ENCODE measurements at regions not wholly inside any gene's neighbourhood (a gene's known extent, or its start where the extent isn't known, plus 50 kb on each side); places are given as distances from the start of the nearest gene placed in this dataset.

DNA sequence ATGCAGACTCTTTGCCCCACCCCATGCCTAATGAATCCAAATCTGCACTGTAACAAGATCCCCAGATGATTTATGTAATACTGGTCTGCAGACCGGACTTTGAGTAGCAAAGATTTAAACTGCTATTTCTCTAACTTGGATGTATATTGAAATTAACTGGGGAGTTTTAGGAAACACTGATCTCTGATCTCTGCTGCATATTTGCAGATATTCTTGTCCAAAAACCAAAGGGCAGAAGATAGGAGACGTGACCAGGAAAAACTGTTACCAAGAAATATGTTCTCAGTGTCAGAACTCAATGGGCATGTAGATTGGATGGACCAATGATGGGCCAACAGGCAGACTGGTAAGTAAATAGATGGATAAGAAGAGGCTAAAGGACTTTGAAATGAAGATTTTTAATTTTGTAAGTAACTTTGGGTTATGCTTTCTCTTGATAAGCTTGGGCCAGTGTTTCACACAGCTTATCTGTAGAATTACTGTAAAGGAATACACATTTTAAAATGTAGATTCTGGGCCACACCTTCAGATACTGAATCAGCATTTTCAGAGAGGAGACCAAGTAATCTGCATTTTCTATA, 64.5 kb upstream of the TP63 start:
- TF ChIP-seq, protein P1, sequence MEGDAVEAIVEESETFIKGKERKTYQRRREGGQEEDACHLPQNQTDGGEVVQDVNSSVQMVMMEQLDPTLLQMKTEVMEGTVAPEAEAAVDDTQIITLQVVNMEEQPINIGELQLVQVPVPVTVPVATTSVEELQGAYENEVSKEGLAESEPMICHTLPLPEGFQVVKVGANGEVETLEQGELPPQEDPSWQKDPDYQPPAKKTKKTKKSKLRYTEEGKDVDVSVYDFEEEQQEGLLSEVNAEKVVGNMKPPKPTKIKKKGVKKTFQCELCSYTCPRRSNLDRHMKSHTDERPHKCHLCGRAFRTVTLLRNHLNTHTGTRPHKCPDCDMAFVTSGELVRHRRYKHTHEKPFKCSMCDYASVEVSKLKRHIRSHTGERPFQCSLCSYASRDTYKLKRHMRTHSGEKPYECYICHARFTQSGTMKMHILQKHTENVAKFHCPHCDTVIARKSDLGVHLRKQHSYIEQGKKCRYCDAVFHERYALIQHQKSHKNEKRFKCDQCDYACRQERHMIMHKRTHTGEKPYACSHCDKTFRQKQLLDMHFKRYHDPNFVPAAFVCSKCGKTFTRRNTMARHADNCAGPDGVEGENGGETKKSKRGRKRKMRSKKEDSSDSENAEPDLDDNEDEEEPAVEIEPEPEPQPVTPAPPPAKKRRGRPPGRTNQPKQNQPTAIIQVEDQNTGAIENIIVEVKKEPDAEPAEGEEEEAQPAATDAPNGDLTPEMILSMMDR (IDR thresholded peaks at IDR 0.05): no peak
- TF ChIP-seq POLR2A (IDR thresholded peaks at IDR 0.05): no peak
